GM12878 (cell line): ENCODE measurements at regions not wholly inside any gene's neighbourhood (a gene's known extent, or its start where the extent isn't known, plus 50 kb on each side); places are given as distances from the start of the nearest gene placed in this dataset.

Source experiments
- KDM1A ChIP-seq: fragments of 200-600 bp; sonication (generic); IDR thresholded peaks from 2 replicates; pipeline ENCODE4 v1.6.1; 2016; ENCODE audit warnings: borderline replicate concordance
- NFIC ChIP-seq: IDR thresholded peaks from 2 replicates; pipeline ENCODE4 v1.6.1; 2012; ENCODE audit warnings: low read depth, mild to moderate bottlenecking, inconsistent platforms, low read length, moderate library complexity
- POLR2AphosphoS5 ChIP-seq: IDR thresholded peaks from 2 replicates; pipeline ENCODE4 v1.6.1; 2011; ENCODE audit warnings: mild to moderate bottlenecking, low read length, inconsistent platforms
- RAD21 ChIP-seq: IDR thresholded peaks from 2 replicates; pipeline ENCODE4 v1.6.1; 2011; ENCODE audit warnings: mild to moderate bottlenecking, low read depth, low read length, moderate library complexity; ENCODE audit not compliant: insufficient read depth
- RCOR1 ChIP-seq: conservative IDR thresholded peaks from 2 replicates; pipeline ENCODE4 v1.6.1; 2012; ENCODE audit warnings: low read depth, low read length, improper control_type of control experiment
- YY1 ChIP-seq: IDR thresholded peaks from 2 replicates; pipeline ENCODE4 v1.6.1; 2011; ENCODE audit warnings: low read depth, mild to moderate bottlenecking, low read length
- TF ChIP-seq, protein P1 (sequence below), 3 experiments: IDR thresholded peaks in 2 of 3; conservative IDR thresholded peaks in 1 of 3; 2 replicates each; pipeline ENCODE4 v1.5.1; 2011; ENCODE audit warnings: low read depth in 3 of 3, low read length in 3 of 3, mild to moderate bottlenecking in 3 of 3, control low read depth in 2 of 3, moderate library complexity in 2 of 3, inconsistent platforms in 1 of 3, mixed read lengths in 1 of 3; ENCODE audit not compliant: control insufficient read depth in 2 of 3, insufficient read depth in 1 of 3; ENCODE audit errors: extremely low read depth in 1 of 3

DNA sequence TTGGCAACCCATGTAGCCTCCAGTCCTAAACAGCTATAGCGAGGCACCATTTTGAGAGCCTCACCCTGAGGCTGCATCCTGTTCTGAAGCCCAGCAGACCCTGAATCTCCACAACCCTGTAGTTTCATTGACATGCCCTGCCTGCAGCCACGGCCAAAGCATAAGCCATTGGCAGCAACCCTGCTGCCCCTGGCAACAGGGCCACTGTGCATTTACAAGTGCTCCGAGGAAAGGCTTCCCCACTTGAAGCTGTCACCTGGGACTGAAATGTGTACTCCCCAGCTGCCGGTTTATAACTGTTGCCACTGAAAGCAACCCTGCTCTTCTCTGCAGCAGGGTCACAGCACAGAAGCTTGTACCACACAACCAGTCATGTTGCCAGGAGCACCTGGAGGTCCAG, 124.2 kb upstream of the OLFM3 start:
- TF ChIP-seq RCOR1, result no peak
- no peak for TF ChIP-seq YY1
- no peak for TF ChIP-seq KDM1A
- TF ChIP-seq NFIC, result no peak
- TF ChIP-seq POLR2AphosphoS5, result no peak
- TF ChIP-seq, protein P1, sequence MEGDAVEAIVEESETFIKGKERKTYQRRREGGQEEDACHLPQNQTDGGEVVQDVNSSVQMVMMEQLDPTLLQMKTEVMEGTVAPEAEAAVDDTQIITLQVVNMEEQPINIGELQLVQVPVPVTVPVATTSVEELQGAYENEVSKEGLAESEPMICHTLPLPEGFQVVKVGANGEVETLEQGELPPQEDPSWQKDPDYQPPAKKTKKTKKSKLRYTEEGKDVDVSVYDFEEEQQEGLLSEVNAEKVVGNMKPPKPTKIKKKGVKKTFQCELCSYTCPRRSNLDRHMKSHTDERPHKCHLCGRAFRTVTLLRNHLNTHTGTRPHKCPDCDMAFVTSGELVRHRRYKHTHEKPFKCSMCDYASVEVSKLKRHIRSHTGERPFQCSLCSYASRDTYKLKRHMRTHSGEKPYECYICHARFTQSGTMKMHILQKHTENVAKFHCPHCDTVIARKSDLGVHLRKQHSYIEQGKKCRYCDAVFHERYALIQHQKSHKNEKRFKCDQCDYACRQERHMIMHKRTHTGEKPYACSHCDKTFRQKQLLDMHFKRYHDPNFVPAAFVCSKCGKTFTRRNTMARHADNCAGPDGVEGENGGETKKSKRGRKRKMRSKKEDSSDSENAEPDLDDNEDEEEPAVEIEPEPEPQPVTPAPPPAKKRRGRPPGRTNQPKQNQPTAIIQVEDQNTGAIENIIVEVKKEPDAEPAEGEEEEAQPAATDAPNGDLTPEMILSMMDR (IDR thresholded peaks at IDR 0.05 in 2 of 3, conservative IDR thresholded peaks at IDR 0.05 in 1 of 3; ENCODE audit: control insufficient read depth in 2 of 3, extremely low read depth in 1 of 3, insufficient read depth in 1 of 3, low read depth in 3 of 3, low read length in 3 of 3), result no peak
- no peak for TF ChIP-seq RAD21
